ENCODE measurements at regions not wholly inside any gene's neighbourhood (a gene's known extent, or its start where the extent isn't known, plus 50 kb on each side); places are given as distances from the start of the nearest gene placed in this dataset.
A peak's percentile ranks its signal among the peaks of the same experiment; 100 is the strongest.
"Not testable (repeated sequence)": the region's sequence is repeated elsewhere in the genome, so short reads cannot be mapped to it uniquely, and the experiment has no call there.

DNA sequence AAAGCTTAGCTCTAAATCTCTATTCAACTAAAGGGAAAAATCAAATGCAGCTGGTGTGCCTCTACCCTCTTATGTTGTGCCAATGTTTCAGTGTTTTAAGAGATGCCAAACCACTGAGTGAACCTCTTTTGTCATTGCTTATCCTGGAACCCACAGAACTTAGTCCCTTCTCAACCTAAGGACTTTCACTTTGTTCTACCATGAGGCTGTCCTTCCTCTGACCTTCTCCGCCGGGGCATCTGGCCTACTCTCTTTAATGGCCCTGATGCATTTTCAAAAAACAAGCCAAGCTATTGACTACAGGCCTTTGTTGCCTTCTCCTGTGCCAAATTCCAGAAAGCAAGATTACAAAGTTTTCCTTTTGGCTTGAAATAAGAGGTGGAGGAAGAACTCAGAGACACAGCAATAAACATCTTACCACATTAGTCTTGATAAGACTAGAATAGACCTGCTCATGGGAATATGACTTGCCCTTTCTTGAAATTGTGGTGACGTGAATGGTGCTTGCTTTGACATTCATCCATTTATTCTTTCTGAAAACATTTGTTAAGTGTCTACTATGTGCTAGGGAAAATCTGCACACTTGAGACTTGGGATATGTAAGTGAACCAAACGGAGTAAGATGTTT, 253.2 kb upstream of the SMIM30 start:
- no peak for DNase-seq

DNA sequence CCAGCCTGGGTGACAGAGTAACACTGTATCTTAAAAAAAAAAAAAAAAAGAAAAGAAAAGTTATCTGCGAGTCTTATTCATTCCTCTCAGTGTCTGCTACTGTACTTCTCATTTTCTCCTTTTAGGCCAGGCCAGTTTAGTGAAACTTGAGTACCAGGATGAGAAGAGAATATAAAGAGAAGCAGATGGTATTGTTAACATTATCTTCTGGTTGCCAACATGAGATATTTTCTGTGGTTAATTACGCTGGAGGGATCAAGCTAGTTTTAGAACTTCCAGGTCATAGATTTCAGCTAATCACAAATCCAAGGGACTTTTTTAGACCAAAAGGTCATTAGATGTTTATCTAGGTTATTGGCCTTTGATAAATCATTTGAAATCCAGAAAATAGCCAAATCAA, 252.6 kb upstream of the SMIM30 start:
- DNase-seq = no peak

DNA sequence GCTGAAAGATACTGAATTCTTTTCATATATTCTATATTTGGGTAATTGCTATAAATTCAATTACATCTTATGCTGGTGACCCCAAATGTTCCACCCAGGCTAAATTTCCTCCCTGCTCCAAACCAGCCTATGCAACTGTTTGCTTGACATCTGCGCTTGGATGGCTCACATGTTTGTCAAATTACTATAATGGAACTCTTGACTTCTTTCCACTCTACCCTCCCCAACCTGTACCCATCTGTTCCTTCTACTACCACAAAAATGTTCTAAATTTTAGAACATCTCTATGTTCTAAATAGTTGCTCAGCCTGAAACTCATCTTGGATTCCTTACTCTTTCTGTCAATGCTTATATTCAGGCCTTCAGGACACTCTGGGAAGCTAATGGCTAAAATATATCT, 249.9 kb upstream of the SMIM30 start:
- DNase-seq = no peak

DNA sequence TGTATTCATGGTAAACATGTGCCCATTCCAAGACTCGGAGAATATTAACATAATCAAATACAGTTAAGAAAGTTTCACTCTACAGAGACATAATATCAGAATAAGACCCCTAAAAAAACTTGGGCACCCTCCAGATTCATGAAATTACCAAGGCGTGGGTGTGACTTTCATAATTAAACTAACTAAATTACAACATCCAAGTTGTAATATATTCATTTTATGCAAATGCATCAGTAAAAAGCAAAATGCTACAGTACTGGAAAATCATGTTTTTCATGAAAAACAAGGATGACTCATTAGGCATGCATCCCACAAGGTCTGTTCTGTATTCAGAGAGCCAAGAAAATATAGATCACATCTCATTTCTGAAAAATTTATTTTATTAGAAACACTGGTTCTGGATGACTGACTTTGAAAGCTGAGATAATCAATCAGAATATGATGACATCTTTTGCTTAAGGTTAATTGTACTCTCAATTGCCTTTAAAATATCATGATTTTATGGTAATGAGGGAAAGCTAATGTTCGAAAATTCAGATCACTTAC, 248.8 kb upstream of the SMIM30 start:
- DNase-seq = no peak

- DNase-seq = no peak
These were observed 247.8 kb upstream of the SMIM30 start for GRCh38 chr7:113366122-113366521.

GRCh38 chr7:113349339-113349738, 231.0 kb upstream of the SMIM30 start:
- no peak for DNase-seq

GRCh38 chr7:113339661-113340060, 221.3 kb upstream of the SMIM30 start:
- DNase-seq = no peak

GRCh38 chr7:113338071-113338696, 219.8 kb upstream of the SMIM30 start:
- DNase-seq = peak; percentile 53

GRCh38 chr7:113336838-113337237, 218.5 kb upstream of the SMIM30 start:
- not testable (repeated sequence) for DNase-seq

DNA sequence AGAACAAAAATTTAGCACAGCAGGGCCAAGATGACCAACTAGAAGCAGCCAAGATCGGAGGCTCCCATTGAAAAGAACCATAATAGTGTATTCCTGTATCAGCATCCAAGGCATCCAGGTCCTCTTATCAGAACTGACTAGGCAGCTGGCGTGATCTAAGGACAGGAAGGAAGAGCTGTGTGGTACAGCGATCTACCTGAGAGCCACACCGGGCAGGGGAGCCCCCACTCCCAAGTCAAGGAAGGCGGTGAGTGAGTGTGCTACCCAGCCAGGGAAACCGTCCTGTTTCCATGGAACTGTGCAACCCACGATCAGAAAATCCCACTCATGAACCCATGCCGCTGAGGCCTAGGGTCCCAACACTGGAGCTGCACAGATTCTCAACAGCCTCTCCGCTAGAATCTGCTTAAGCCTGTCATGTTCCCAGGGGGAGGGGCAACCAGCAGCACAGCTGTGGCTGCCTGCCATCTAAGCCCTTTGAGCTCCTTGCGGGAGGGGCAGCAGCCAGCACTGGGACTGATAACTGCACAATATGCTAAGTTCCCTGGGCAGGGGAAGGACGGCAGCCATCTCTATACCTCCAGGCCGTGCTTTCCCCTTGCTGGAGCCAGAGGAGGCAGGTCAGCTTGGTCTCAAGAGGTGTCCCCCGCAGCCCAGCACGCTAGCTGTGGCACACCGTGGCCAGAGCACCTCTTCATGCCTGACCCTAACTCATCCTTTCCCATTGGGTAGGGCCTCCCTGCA, 213.0 kb upstream of the SMIM30 start:
- peak; percentile 11 for DNase-seq

GRCh38 chr7:113321201-113321600, 202.8 kb upstream of the SMIM30 start:
- no peak for DNase-seq

GRCh38 chr7:113320419-113320818, 202.1 kb upstream of the SMIM30 start:
- DNase-seq = no peak

DNA sequence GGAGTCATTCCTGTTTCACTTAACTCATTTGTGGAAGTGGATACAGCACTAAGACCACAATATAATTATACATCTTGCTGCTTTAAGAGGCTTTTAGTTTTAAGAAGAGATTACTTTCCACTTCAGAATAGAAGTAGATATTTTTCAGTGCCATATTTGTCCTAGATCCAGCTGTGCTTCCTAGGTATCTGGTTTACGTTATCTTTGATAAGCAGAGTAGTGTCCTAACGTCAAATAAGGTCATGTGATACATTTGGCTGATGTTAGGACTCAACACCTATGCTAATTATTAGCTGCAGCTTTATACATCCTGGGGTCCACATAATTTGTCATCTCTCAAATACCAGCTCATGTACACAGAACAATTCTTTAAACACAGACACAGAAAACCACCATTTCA, 196.2 kb upstream of the SMIM30 start:
- no peak for DNase-seq

DNA sequence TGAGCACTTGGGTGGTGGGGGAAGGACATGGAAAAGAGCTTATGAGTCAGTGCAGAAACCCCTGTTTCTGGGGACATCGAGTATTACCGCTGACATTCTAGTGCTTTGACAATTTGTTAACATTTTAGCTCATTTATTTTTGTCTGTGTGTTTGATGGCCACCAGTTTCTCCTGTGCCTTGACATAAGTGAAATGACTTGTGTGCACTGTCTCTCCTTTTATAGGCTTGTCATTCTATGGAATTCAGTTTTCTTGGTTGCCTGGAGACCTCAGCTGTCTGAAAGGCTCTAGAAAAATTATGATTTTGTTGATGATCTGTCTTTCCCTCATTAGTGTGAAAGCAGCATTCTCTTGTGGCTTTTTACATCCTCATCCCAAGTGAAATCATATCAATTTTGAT, 190.0 kb upstream of the SMIM30 start:
- DNase-seq = no peak

DNA sequence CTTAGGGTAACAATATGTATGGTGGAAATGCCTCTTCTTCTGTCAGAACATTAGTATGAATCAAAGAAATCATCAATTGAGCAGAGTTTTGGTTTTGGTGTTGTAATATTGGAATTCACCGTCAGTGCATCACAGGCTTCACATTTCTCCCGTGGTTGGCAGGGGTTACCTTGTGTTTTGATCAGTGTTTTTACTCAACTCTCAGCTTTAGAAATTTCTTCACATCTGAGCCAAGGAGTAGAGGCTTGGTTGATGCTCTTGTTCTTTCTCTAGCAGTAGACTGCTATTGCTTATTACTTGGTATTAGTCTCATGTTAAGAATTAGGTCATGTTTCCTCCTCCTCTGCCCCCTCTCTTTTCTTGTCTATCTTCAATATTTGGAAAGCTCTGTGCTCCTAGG, 188.8 kb upstream of the SMIM30 start:
- no peak for DNase-seq

DNA sequence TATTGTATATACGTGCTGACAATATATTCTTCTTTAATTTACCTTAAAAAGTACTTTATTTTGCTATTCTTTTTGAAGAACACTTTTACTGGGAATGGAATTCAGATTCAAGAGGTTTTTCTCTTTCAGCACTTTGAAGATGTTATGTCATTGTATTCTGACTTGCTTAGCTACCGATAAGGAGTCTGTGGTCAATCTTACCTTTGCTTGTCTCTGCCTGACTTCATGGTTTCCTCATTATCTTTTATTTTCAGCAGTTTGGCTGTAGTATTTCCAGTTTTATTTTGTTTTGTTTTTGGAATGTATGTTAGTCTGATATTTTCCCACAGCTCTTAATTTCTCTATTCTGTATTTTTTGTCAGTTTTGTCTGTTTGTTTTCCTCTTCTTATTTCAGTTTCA, 187.9 kb upstream of the SMIM30 start:
- DNase-seq = no peak

DNA sequence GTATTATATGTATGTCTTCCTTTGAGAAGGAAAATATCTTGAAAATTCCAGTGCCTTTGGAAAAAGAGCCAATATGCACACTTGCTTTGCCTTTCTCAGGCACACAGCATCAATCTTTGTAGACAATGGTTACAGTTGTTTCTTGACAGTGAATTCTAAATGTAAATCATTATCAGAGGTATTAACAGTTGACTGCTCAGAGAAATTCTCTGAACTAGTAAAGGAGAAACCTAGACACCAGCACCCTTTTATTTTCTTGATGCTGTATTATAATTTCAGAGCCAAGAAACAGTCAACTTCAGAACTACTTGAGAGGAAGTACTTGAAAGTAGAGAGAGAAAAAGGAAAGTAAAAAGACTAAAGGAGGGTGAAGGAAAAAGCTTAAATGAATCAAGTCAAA, 185.8 kb upstream of the SMIM30 start:
- no peak for DNase-seq

DNA sequence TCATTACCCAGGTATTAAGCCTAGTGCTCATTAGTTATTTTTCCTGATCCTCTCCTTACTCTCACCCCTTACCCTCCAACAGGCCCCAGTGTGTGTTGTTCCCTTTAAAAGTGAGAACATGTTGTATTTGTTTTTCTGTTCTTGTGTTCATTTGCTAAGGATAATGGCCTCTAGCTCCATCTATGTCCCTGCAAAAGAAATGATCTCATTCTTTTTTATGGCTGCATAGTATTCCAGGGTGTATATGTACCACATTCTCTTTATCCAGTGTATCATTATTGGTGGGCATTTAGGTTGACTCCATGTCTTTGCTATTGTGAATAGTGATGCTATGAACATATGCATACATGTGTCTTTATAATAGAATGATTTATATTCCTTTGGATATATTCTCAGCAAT, 185.0 kb upstream of the SMIM30 start:
- not testable (repeated sequence) for DNase-seq

GRCh38 chr7:113301983-113302382, 183.6 kb upstream of the SMIM30 start:
- DNase-seq = no peak

DNA sequence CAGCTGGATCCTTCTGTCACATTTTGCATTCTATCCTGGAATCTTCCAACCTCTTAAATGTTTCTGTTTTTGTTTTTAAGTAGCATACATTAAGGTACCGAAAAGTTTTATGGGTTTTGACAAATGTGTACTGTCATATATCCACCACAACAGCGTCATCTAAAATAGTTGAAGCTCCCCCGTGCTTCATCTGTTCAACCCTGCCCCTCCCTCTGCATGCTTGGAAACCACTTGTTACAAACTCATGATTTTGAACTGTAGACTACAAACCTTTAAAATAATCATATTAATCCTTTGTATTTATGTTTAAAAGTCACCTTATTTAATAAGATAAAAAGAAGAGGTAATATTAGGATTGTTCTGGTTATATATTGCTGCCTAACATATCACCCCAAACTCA, 182.8 kb upstream of the SMIM30 start:
- DNase-seq = no peak

DNA sequence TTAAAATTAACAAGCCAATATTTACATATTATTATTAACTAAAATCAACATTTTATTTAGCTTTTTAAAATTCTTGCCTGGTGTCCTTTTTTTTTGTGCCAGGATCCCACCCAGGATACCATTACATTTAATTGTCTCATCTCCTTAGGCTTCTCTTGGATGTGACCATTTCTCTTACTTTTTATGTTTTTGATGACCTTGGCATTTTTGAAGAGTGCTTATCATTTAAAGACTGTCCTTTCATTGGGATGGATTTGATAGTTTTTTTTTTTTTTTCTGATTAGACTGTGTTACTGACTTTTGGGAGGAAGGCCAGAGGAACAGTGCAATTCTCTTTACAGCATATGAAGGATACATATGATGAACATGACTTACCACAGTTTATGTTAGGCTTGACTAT, 181.4 kb upstream of the SMIM30 start:
- DNase-seq = no peak

DNA sequence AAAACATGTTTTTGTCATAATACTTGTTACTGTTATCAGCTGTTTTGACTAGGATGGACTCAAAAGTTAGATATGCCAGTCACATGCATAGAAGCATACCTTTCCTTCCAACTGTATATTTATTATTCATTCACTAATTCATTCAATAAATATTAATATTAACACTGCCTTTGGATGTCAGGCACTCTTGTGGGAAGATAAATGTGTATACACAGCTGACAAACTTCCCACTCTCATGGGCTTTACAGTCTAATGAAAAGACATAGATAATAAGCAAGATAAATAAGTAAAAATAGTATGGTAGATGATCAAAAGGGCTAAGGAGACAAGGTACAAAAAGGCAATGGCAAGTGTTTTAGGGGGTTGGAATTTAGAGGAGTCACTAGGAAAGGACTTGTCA, 180.1 kb upstream of the SMIM30 start:
- DNase-seq = no peak

DNA sequence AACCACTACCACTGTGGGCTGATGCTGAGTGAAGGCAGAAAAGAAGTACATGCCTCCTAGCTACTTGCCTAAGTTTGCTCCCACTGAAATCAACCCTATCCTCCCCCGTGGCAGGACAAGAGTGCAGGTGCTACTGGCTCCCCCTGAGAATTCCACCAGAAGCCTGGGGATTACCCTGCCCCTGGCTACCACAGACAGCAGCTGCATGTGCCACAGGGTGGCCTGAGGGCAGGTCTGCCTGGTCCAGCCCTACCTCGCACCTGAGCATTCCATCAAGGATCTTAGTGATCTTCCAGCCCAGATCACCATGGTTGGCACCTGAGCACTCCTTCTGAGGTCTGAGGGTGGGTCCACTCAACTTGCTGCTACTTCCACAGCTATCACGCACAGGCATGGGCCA, 176.4 kb upstream of the SMIM30 start:
- no peak for DNase-seq

GRCh38 chr7:113292105-113292504, 173.8 kb upstream of the SMIM30 start:
- DNase-seq = no peak
